ENCODE measurements at regions not wholly inside any gene's neighbourhood (a gene's known extent, or its start where the extent isn't known, plus 50 kb on each side); places are given as distances from the start of the nearest gene placed in this dataset.

DNA sequence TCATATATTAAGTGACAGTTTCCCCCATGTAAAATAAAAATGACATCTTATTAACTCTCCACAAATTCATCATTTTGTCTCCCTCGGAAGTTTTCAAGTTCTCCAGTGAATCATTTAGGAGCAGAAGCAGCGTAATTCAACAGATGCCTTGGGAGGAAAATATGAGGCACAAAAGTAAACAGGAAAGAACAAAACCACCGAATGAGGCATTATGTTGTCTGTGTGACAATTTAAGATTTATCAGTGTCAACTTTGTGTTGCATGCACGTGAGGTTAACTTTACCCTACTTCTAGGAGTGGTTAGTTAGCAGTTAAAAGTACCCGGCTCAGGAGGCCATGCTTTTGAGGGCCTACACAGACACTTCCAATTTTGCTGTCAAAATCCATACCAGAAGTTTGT is 258.6 kb downstream of the IPO8 start:
- no peaks in the 10 kb centered on the region for H3K27me3 ChIP-seq (ENCODE audit: control insufficient read depth in 2 of 2, insufficient read depth in 2 of 2, low read length in 2 of 2)
- peaks cover 0 to 7% (median 2%) of the 10 kb centered on the region in 7 donors for H3K9me3 Mint-ChIP-seq
- no peaks in the 10 kb centered on the region for H3K79me2 ChIP-seq (ENCODE audit: insufficient read depth, low read length)
- no peaks in the 10 kb centered on the region for H3K36me3 Mint-ChIP-seq
- H3K27me3 Mint-ChIP-seq (ENCODE audit: low read depth in 3 of 3): no peaks in the 10 kb centered on the region
- H3K36me3 ChIP-seq (replicated peaks in 1 of 2; ENCODE audit: control insufficient read depth in 1 of 2, insufficient read depth in 2 of 2, low read length in 2 of 2): no peaks in the 10 kb centered on the region
- peaks cover 0 to 3% of the 10 kb centered on the region in 2 donors for H3K9me3 ChIP-seq (replicated peaks in 1 of 2; ENCODE audit: control insufficient read depth in 1 of 2, insufficient read depth in 1 of 2, low read length in 2 of 2)
- H3K9ac ChIP-seq (ENCODE audit: insufficient read depth, low read length, poor library complexity, severe bottlenecking): no peak overlapping the region
- H3K4me1 Mint-ChIP-seq: no peaks in the 10 kb centered on the region
- H3K27ac ChIP-seq (ENCODE audit: low read depth in 1 of 2, low read length in 2 of 2): no peak overlapping the region
- intact Hi-C loops (cut with micrococcal nuclease): no loop called here
- DNase-seq: no peak
- TF ChIP-seq, protein P1, sequence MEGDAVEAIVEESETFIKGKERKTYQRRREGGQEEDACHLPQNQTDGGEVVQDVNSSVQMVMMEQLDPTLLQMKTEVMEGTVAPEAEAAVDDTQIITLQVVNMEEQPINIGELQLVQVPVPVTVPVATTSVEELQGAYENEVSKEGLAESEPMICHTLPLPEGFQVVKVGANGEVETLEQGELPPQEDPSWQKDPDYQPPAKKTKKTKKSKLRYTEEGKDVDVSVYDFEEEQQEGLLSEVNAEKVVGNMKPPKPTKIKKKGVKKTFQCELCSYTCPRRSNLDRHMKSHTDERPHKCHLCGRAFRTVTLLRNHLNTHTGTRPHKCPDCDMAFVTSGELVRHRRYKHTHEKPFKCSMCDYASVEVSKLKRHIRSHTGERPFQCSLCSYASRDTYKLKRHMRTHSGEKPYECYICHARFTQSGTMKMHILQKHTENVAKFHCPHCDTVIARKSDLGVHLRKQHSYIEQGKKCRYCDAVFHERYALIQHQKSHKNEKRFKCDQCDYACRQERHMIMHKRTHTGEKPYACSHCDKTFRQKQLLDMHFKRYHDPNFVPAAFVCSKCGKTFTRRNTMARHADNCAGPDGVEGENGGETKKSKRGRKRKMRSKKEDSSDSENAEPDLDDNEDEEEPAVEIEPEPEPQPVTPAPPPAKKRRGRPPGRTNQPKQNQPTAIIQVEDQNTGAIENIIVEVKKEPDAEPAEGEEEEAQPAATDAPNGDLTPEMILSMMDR (IDR thresholded peaks at IDR 0.05): no peak
- H2AFZ ChIP-seq (ENCODE audit: insufficient read depth, low read depth, low read length, poor library complexity, severe bottlenecking): no peak overlapping the region
- H3K4me3 Mint-ChIP-seq: no peak overlapping the region
- H3K27ac Mint-ChIP-seq: no peak overlapping the region
- H3K4me3 ChIP-seq (replicated peaks in 1 of 3; ENCODE audit: low read depth in 2 of 3, low read length in 3 of 3): no peak overlapping the region
- H4K20me1 ChIP-seq (ENCODE audit: insufficient read depth, low read length): no peaks in the 10 kb centered on the region
- H3K4me1 ChIP-seq (ENCODE audit: control insufficient read depth in 1 of 2, insufficient read depth in 2 of 2, low read length in 2 of 2): no peaks in the 10 kb centered on the region
- no peak overlapping the region for H3K4me2 ChIP-seq (replicated peaks; ENCODE audit: extremely low read depth, low read length, poor library complexity, severe bottlenecking)
- 67% methylated on average over 1 of the region's 5 CpGs for WGBS (ENCODE audit: insufficient coverage)

DNA sequence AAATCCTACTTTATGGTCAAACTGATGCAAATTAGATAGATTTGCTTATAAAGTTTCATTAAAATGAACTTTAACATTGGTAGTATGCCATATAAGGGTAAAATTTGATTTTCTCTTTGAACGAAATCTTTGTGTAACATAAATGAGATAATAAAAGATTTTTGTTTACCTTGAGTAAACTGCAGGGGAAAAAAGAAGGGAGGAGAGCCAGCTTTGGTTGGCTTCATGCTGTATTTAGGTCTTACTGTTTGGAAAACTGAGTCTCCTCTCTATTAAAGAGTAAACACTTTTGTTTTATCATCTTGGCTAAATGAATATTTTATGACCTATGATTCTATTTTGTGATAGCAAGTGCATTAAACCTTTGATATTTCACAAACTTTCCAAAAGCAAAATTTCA is 267.6 kb downstream of the IPO8 start:
- no peaks in the 10 kb centered on the region for H3K4me1 Mint-ChIP-seq
- H3K9me3 ChIP-seq (replicated peaks in 1 of 2; ENCODE audit: control insufficient read depth in 1 of 2, insufficient read depth in 1 of 2, low read length in 2 of 2): peaks cover 7 to 18% of the 10 kb centered on the region in 2 donors
- H3K27me3 ChIP-seq (ENCODE audit: control insufficient read depth in 2 of 2, insufficient read depth in 2 of 2, low read length in 2 of 2): no peaks in the 10 kb centered on the region
- H3K36me3 Mint-ChIP-seq: no peaks in the 10 kb centered on the region
- no peak overlapping the region for H2AFZ ChIP-seq (ENCODE audit: insufficient read depth, low read depth, low read length, poor library complexity, severe bottlenecking)
- H3K27ac ChIP-seq (ENCODE audit: low read depth in 1 of 2, low read length in 2 of 2): no peak overlapping the region
- H4K20me1 ChIP-seq (ENCODE audit: insufficient read depth, low read length): no peaks in the 10 kb centered on the region
- H3K36me3 ChIP-seq (replicated peaks in 1 of 2; ENCODE audit: control insufficient read depth in 1 of 2, insufficient read depth in 2 of 2, low read length in 2 of 2): no peaks in the 10 kb centered on the region
- no peak for DNase-seq
- H3K4me3 Mint-ChIP-seq: no peak overlapping the region
- no peaks in the 10 kb centered on the region for H3K79me2 ChIP-seq (ENCODE audit: insufficient read depth, low read length)
- WGBS (ENCODE audit: insufficient coverage): no CpG with 5 or more reads among the region's 1 CpG
- TF ChIP-seq, protein P1 (IDR thresholded peaks at IDR 0.05): no peak
- intact Hi-C loops (cut with micrococcal nuclease): no loop called here
- H3K27me3 Mint-ChIP-seq (ENCODE audit: low read depth in 3 of 3): peaks cover 0 to 1% (median 0%) of the 10 kb centered on the region in 3 donors
- no peaks in the 10 kb centered on the region for H3K4me1 ChIP-seq (ENCODE audit: control insufficient read depth in 1 of 2, insufficient read depth in 2 of 2, low read length in 2 of 2)
- no peak overlapping the region for H3K4me3 ChIP-seq (replicated peaks in 1 of 3; ENCODE audit: low read depth in 2 of 3, low read length in 3 of 3)
- H3K9me3 Mint-ChIP-seq: peaks cover 0 to 26% (median 9%) of the 10 kb centered on the region in 7 donors
- H3K9ac ChIP-seq (ENCODE audit: insufficient read depth, low read length, poor library complexity, severe bottlenecking): no peak overlapping the region
- no peak overlapping the region for H3K27ac Mint-ChIP-seq
- no peak overlapping the region for H3K4me2 ChIP-seq (replicated peaks; ENCODE audit: extremely low read depth, low read length, poor library complexity, severe bottlenecking)
